ENCODE measurements at regions not wholly inside any gene's neighbourhood (a gene's known extent, or its start where the extent isn't known, plus 50 kb on each side); places are given as distances from the start of the nearest gene placed in this dataset.

GRCh38 chr6:44036699-44037101, 90.6 kb downstream of the MRPL14 start (continued):
- no peak for TF ChIP-seq ZC3H10 (CRISPR knock-in tag; IDR thresholded peaks at IDR 0.05)

DNA sequence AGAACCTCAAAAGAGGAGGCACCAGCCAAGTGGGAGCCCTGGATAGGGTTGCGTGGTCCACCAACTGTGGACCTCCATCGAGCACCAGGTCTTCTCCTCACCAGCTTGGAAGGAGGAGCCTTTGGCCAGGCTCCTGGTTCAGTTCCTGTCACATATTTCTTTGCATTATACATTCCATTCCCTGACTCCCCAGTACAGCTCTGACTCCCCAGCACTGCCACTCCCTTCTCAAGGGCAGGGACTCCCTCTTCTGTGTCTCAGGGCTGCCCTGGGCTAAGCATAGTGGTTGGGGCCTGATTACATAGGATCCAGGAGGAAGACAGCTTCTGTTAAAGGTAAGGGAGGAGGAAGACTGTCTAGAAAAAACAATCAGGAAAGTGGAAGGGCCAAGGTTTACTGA, 91.1 kb downstream of the MRPL14 start:
- ATAC-seq, result no peak; the same call in 2 of the 3 replicates
- TF ChIP-seq ZNF8 (CRISPR knock-in tag; IDR thresholded peaks at IDR 0.05), result no peak
- TF ChIP-seq RARB (CRISPR knock-in tag; IDR thresholded peaks at IDR 0.05), result no peak
- no peak for TF ChIP-seq ZC3H10 (CRISPR knock-in tag; IDR thresholded peaks at IDR 0.05)
- TF ChIP-seq CSDC2 (CRISPR knock-in tag; IDR thresholded peaks at IDR 0.05), result no peak
- TF ChIP-seq OSR1 (CRISPR knock-in tag; IDR thresholded peaks at IDR 0.05), result no peak
- TF ChIP-seq ESRRG (CRISPR knock-in tag; IDR thresholded peaks at IDR 0.05), result no peak
- TF ChIP-seq ARNTL (CRISPR knock-in tag; IDR thresholded peaks at IDR 0.05; ENCODE audit: borderline replicate concordance, low read depth), result no peak
- no peak for TF ChIP-seq ZFP3 (CRISPR knock-in tag; IDR thresholded peaks at IDR 0.05)
- no peak for TF ChIP-seq TSHZ2 (CRISPR knock-in tag; IDR thresholded peaks at IDR 0.05)
- TF ChIP-seq TOX (CRISPR knock-in tag; IDR thresholded peaks at IDR 0.05; ENCODE audit: borderline replicate concordance), result no peak
- no peak for TF ChIP-seq CREB5 (CRISPR knock-in tag; IDR thresholded peaks at IDR 0.05; ENCODE audit: low read depth)
- no peak for TF ChIP-seq ZFP30 (CRISPR knock-in tag; IDR thresholded peaks at IDR 0.05)
- TF ChIP-seq BACH2 (CRISPR knock-in tag; IDR thresholded peaks at IDR 0.05; ENCODE audit: borderline replicate concordance), result no peak
- TF ChIP-seq PPARA (CRISPR knock-in tag; IDR thresholded peaks at IDR 0.05; ENCODE audit: borderline replicate concordance), result no peak
- no peak for TF ChIP-seq ZNF565 (CRISPR knock-in tag; conservative IDR thresholded peaks at IDR 0.05; ENCODE audit: low read depth)

GRCh38 chr6:44035621-44036020, 91.6 kb downstream of the MRPL14 start:
- no peak for TF ChIP-seq ZFP30 (CRISPR knock-in tag; IDR thresholded peaks at IDR 0.05)
- TF ChIP-seq OSR1 (CRISPR knock-in tag; IDR thresholded peaks at IDR 0.05), result no peak
- TF ChIP-seq ARNTL (CRISPR knock-in tag; IDR thresholded peaks at IDR 0.05; ENCODE audit: borderline replicate concordance, low read depth), result no peak
- TF ChIP-seq CSRNP3 (CRISPR knock-in tag; IDR thresholded peaks at IDR 0.05), result no peak
- TF ChIP-seq SNAI2 (CRISPR knock-in tag; IDR thresholded peaks at IDR 0.05), result no peak
- no peak for TF ChIP-seq GLIS3 (CRISPR knock-in tag; IDR thresholded peaks at IDR 0.05)
- TF ChIP-seq TOX (CRISPR knock-in tag; IDR thresholded peaks at IDR 0.05; ENCODE audit: borderline replicate concordance), result no peak
- no peak for TF ChIP-seq POU6F1 (CRISPR knock-in tag; IDR thresholded peaks at IDR 0.05; ENCODE audit: borderline replicate concordance, low read depth)
- TF ChIP-seq RARB (CRISPR knock-in tag; IDR thresholded peaks at IDR 0.05), result no peak
- TF ChIP-seq ZNF565 (CRISPR knock-in tag; conservative IDR thresholded peaks at IDR 0.05; ENCODE audit: low read depth), result no peak
- TF ChIP-seq CSDC2 (CRISPR knock-in tag; IDR thresholded peaks at IDR 0.05), result no peak
- no peak for TF ChIP-seq TCF4 (CRISPR knock-in tag; IDR thresholded peaks at IDR 0.05; ENCODE audit: borderline replicate concordance)
- TF ChIP-seq CREB5 (CRISPR knock-in tag; IDR thresholded peaks at IDR 0.05; ENCODE audit: low read depth), result no peak
- no peak for ATAC-seq

- ATAC-seq, result no peak
- TF ChIP-seq CSRNP3 (CRISPR knock-in tag; IDR thresholded peaks at IDR 0.05) (no peak), GLIS3 (CRISPR knock-in tag; IDR thresholded peaks at IDR 0.05) (no peak), TOX (CRISPR knock-in tag; IDR thresholded peaks at IDR 0.05; ENCODE audit: borderline replicate concordance) (no peak), ZFP3 (CRISPR knock-in tag; IDR thresholded peaks at IDR 0.05) (no peak), RARB (CRISPR knock-in tag; IDR thresholded peaks at IDR 0.05) (no peak), PATZ1 (CRISPR knock-in tag; IDR thresholded peaks at IDR 0.05; ENCODE audit: borderline replicate concordance) (no peak), OSR1 (CRISPR knock-in tag; IDR thresholded peaks at IDR 0.05) (no peak), ISL1 (CRISPR knock-in tag; IDR thresholded peaks at IDR 0.05) (no peak), ZC3H10 (CRISPR knock-in tag; IDR thresholded peaks at IDR 0.05) (no peak), ESRRG (CRISPR knock-in tag; IDR thresholded peaks at IDR 0.05) (no peak), ZNF565 (CRISPR knock-in tag; conservative IDR thresholded peaks at IDR 0.05; ENCODE audit: low read depth) (no peak), CSDC2 (CRISPR knock-in tag; IDR thresholded peaks at IDR 0.05) (no peak), SNAI2 (CRISPR knock-in tag; IDR thresholded peaks at IDR 0.05) (no peak), ZNF70 (CRISPR knock-in tag; IDR thresholded peaks at IDR 0.05) (no peak)
Measured at GRCh38 chr6:44034931-44035345, 92.3 kb downstream of the MRPL14 start.
